ENCODE measurements at regions not wholly inside any gene's neighbourhood (a gene's known extent, or its start where the extent isn't known, plus 50 kb on each side); places are given as distances from the start of the nearest gene placed in this dataset.

DNA sequence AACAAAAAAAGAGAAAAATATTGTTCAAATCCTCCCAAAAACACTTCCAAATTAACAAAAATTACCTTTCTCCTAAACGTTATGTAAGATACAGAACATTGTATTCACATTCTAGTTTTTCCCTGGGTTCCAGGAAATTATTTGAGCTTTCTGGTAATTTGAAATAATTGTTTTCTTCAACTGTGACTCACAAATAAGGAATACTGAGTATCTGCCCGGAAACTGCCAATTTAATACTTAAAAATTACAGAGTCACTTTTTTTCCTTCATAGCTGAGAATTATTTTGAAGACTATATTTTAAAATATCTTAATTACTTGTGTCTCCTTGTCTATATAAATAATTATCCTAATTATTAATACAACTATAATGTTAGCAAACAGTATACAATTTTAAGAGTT is 709.0 kb upstream of the ARGLU1 start:
- H3K4me1 ChIP-seq = no peaks in the 10 kb centered on the region

GRCh38 chr13:107275945-107276614 is 708.1 kb upstream of the ARGLU1 start:
- intact Hi-C loops (cut with DNase I) = no loop called here
- no peaks in the 10 kb centered on the region for H3K36me3 ChIP-seq
- no peaks in the 10 kb centered on the region for H3K4me1 ChIP-seq
- no peak overlapping the region for H3K4me3 ChIP-seq
- H3K9me3 ChIP-seq = no peaks in the 10 kb centered on the region
- no peak overlapping the region for H3K27ac ChIP-seq
- DNase-seq (no peak), ATAC-seq (no peak)
- TF ChIP-seq CTCF (IDR thresholded peaks at IDR 0.05) (no peak), POLR2A (IDR thresholded peaks at IDR 0.05) (no peak)
- no peaks in the 10 kb centered on the region for H3K27me3 ChIP-seq
- 80 to 87% (median 82%) methylated on average over 6 of the region's 6 CpGs for WGBS, 4 donors

More for the DNA sequence above, 709.0 kb upstream of the ARGLU1 start:
- TF ChIP-seq CTCF (IDR thresholded peaks at IDR 0.05) (no peak), POLR2A (IDR thresholded peaks at IDR 0.05) (no peak)
- no peaks in the 10 kb centered on the region for H3K36me3 ChIP-seq
- DNase-seq = no peak
- H3K4me3 ChIP-seq = no peak overlapping the region
- whole genome bisulfite sequencing, 4 donors = 73 to 83% (median 78%) methylated on average over 2 of the region's 2 CpGs
- H3K9me3 ChIP-seq = no peaks in the 10 kb centered on the region
- H3K27me3 ChIP-seq = no peaks in the 10 kb centered on the region
- no peak overlapping the region for H3K27ac ChIP-seq
- no peak for ATAC-seq
- intact Hi-C loops (cut with DNase I) = no loop called here

- DNase-seq (no peak), ATAC-seq (no peak)
- WGBS, 4 donors = 69 to 95% (median 84%) methylated on average over 4 of the region's 4 CpGs
- TF ChIP-seq CTCF (IDR thresholded peaks at IDR 0.05) (no peak), POLR2A (IDR thresholded peaks at IDR 0.05) (no peak)
- H3K27ac ChIP-seq = no peak overlapping the region
- no peak overlapping the region for H3K4me3 ChIP-seq
- no peaks in the 10 kb centered on the region for H3K4me1 ChIP-seq
- no peaks in the 10 kb centered on the region for H3K36me3 ChIP-seq
- no peaks in the 10 kb centered on the region for H3K9me3 ChIP-seq
- no peaks in the 10 kb centered on the region for H3K27me3 ChIP-seq
- intact Hi-C loops (cut with DNase I) = no loop called here
These were observed 707.4 kb upstream of the ARGLU1 start for GRCh38 chr13:107275312-107275711.

DNA sequence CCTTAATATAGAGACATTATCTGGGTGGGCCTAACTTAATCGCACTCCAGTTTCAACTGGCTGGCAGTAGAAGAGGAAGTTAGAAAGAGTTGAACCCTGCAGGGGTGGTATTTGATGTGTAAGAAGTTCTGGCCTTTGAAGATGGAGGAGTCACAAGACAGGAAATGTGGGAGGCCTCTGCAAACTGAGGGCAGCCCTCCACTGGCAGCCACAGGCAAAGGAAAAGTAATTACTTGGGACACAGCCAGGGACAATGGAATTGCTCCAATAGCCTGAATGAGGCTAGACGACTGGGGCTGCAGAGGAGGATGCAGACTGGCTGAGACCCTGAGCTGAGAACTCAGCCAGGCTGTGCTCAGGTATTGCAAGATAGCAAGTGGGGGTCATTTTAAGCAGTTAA is 703.3 kb upstream of the ARGLU1 start:
- ATAC-seq (peak in 2 of 4 donors; percentile 24), DNase-seq (peak in 1 of 5 donors; percentile 20)
- Histone ChIP-seq H3K27ac (no peak overlapping the region), H3K36me3 (no peaks in the 10 kb centered on the region), H3K9me3 (no peaks in the 10 kb centered on the region), H3K4me3 (no peak overlapping the region), H3K27me3 (no peaks in the 10 kb centered on the region), H3K4me1 (no peaks in the 10 kb centered on the region)
- intact Hi-C loops (cut with DNase I) = no loop called here
- TF ChIP-seq POLR2A (IDR thresholded peaks at IDR 0.05) = no peak
- TF ChIP-seq CTCF (IDR thresholded peaks at IDR 0.05) = no peak
- WGBS, 4 donors = 22 to 44% (median 35%) methylated on average over 2 of the region's 2 CpGs
